Peyer's patch (tissue), 4 donors: ENCODE measurements at regions not wholly inside any gene's neighbourhood (a gene's known extent, or its start where the extent isn't known, plus 50 kb on each side); places are given as distances from the start of the nearest gene placed in this dataset.

ENCODE experiments used
- DNase-seq, 3 donors: peaks; one replicate each; pipeline ENCODE4 v3.0.0-alpha.2; 2017 to 2019
- H3K27ac ChIP-seq, 4 donors: fragments of 200-600 bp; sonication (generic); one replicate each; pipeline ENCODE4 v1.5.1; 2016 to 2019
- H3K27me3 ChIP-seq, 2 donors: fragments of 200-600 bp; sonication (generic); one replicate each; pipeline ENCODE4 v1.5.1; 2019
- H3K36me3 ChIP-seq, 3 donors: fragments of 200-600 bp; sonication (generic); one replicate each; pipeline ENCODE4 v1.5.1; 2016 to 2019
- H3K4me1 ChIP-seq, 4 donors: fragments of 200-600 bp; sonication (generic); one replicate each; pipeline ENCODE4 v1.5.1; 2016 to 2019
- H3K4me3 ChIP-seq, 4 donors: fragments of 200-600 bp; sonication (generic); 1 replicate in 3 of 4; 2 replicates in 1 of 4; pipeline ENCODE4 v1.5.1; 2016 to 2019; ENCODE audit warnings: mild to moderate bottlenecking in 1 of 4
- H3K9me3 ChIP-seq, 4 donors: fragments of 200-600 bp; sonication (generic); one replicate each; pipeline ENCODE4 v1.5.1; 2016 to 2019; ENCODE audit warnings: mild to moderate bottlenecking in 1 of 4
- CTCF ChIP-seq, 6 experiments: fragments of 450-650 bp in 4 of 6; fragments of 200-600 bp in 2 of 6; sonication (generic) in 1 of 6; IDR thresholded peaks; one replicate each; pipeline ENCODE4 v1.5.1; 2017 to 2019; ENCODE audit warnings: antibody characterized with exemption in 6 of 6, mild to moderate bottlenecking in 3 of 6, moderate library complexity in 1 of 6
- POLR2A ChIP-seq, 2 donors: fragments of 450-650 bp; IDR thresholded peaks; one replicate each; pipeline ENCODE4 v1.5.1; 2017; ENCODE audit warnings: antibody characterized with exemption in 2 of 2, mild to moderate bottlenecking in 2 of 2, moderate library complexity in 2 of 2

- DNase-seq: peak in 1 of 3 donors; percentile 38
Observed at GRCh38 chr6:168183613-168183970, 104.6 kb upstream of the FRMD1 start.

GRCh38 chr6:168182908-168183612 is 104.0 kb upstream of the FRMD1 start:
- Histone ChIP-seq H3K9me3 (no peaks in the 10 kb centered on the region), H3K27me3 (no peaks in the 10 kb centered on the region), H3K27ac (no peak overlapping the region), H3K4me3 (no peak overlapping the region), H3K36me3 (no peaks in the 10 kb centered on the region), H3K4me1 (no peaks in the 10 kb centered on the region)
- TF ChIP-seq POLR2A (IDR thresholded peaks at IDR 0.05): no peak
- TF ChIP-seq CTCF (IDR thresholded peaks at IDR 0.05): no peak
- peak in 1 of 3 donors; percentile 24 for DNase-seq

More at GRCh38 chr6:168183613-168183970, 104.6 kb upstream of the FRMD1 start:
- TF ChIP-seq CTCF (IDR thresholded peaks at IDR 0.05) (no peak), POLR2A (IDR thresholded peaks at IDR 0.05) (no peak)
- Histone ChIP-seq H3K9me3 (no peaks in the 10 kb centered on the region), H3K27me3 (no peaks in the 10 kb centered on the region), H3K36me3 (no peaks in the 10 kb centered on the region), H3K4me1 (no peaks in the 10 kb centered on the region), H3K27ac (no peak overlapping the region), H3K4me3 (no peak overlapping the region)

- TF ChIP-seq POLR2A (IDR thresholded peaks at IDR 0.05) (no peak), CTCF (IDR thresholded peaks at IDR 0.05) (no peak)
- DNase-seq: no peak
Observed at GRCh38 chr6:168182366-168182765, 103.4 kb upstream of the FRMD1 start.

GRCh38 chr6:168181876-168182275 is 102.9 kb upstream of the FRMD1 start:
- no peaks in the 10 kb centered on the region for H3K36me3 ChIP-seq
- no peak overlapping the region for H3K27ac ChIP-seq
- no peaks in the 10 kb centered on the region for H3K27me3 ChIP-seq
- no peaks in the 10 kb centered on the region for H3K4me1 ChIP-seq
- TF ChIP-seq POLR2A (IDR thresholded peaks at IDR 0.05) (no peak), CTCF (IDR thresholded peaks at IDR 0.05) (no peak)
- no peaks in the 10 kb centered on the region for H3K9me3 ChIP-seq
- H3K4me3 ChIP-seq: no peak overlapping the region
- DNase-seq: no peak

More at GRCh38 chr6:168182366-168182765, 103.4 kb upstream of the FRMD1 start:
- Histone ChIP-seq H3K4me1 (no peaks in the 10 kb centered on the region), H3K27me3 (no peaks in the 10 kb centered on the region), H3K4me3 (no peak overlapping the region), H3K36me3 (no peaks in the 10 kb centered on the region), H3K27ac (no peak overlapping the region), H3K9me3 (no peaks in the 10 kb centered on the region)

- no peaks in the 10 kb centered on the region for H3K36me3 ChIP-seq
- no peaks in the 10 kb centered on the region for H3K27me3 ChIP-seq
- no peaks in the 10 kb centered on the region for H3K4me1 ChIP-seq
- no peak for DNase-seq
- H3K9me3 ChIP-seq: no peaks in the 10 kb centered on the region
- TF ChIP-seq POLR2A (IDR thresholded peaks at IDR 0.05) (no peak), CTCF (IDR thresholded peaks at IDR 0.05) (no peak)
- no peak overlapping the region for H3K27ac ChIP-seq
- H3K4me3 ChIP-seq: no peak overlapping the region
Observed at GRCh38 chr6:168181316-168181715, 102.3 kb upstream of the FRMD1 start.
